ENCODE measurements at regions not wholly inside any gene's neighbourhood (a gene's known extent, or its start where the extent isn't known, plus 50 kb on each side); places are given as distances from the start of the nearest gene placed in this dataset.

DNA sequence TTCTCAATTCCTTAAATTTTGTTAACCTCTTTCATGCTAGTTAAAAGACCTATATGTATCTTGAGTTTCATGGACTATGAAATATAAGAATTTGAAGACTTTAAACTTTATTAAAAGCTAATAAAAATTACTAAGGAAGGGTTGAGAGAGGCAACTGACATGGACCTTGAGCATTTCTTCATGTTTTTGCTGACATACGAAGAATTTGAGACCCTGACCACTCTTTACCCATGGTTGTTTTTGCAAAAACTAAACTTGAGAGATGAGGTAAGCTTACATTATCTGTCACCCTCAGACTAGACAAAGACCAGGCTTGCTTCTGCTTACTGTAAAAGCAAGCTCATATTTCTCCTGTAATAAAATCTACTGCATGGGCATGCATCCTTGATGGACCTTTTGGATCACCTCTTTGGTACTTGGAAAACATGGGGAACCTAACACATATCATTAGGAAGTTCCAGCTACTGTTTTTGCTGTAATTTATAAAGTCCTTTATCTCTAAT lies 338.2 kb upstream of the PABPC4L start:
- H3K27ac ChIP-seq, result no peak overlapping the region
- TF ChIP-seq, protein P1, sequence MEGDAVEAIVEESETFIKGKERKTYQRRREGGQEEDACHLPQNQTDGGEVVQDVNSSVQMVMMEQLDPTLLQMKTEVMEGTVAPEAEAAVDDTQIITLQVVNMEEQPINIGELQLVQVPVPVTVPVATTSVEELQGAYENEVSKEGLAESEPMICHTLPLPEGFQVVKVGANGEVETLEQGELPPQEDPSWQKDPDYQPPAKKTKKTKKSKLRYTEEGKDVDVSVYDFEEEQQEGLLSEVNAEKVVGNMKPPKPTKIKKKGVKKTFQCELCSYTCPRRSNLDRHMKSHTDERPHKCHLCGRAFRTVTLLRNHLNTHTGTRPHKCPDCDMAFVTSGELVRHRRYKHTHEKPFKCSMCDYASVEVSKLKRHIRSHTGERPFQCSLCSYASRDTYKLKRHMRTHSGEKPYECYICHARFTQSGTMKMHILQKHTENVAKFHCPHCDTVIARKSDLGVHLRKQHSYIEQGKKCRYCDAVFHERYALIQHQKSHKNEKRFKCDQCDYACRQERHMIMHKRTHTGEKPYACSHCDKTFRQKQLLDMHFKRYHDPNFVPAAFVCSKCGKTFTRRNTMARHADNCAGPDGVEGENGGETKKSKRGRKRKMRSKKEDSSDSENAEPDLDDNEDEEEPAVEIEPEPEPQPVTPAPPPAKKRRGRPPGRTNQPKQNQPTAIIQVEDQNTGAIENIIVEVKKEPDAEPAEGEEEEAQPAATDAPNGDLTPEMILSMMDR (conservative IDR thresholded peaks at IDR 0.05), result no peak
- TF ChIP-seq ZFX (IDR thresholded peaks at IDR 0.05), result no peak

DNA sequence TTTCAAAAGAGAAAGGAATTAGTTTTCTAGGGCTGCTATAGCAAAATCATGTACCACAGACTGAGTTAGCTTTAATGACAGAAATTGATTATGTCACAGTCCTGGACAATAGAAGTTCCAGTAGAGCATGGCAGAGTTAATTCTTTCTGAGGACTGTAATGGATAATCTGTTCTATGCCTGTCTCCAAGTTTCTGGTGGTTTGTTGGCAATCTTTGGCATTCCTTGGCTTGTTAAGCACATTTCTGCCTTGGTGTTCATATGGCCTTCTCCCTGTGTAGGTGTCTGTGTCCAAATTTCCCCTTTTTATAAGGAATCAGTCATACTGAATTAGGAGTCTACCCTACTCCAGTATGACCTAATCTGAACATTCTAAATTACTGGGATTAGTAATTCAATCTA lies 336.1 kb upstream of the PABPC4L start:
- H3K27ac ChIP-seq, result no peak overlapping the region
- TF ChIP-seq, protein P1 (conservative IDR thresholded peaks at IDR 0.05), result no peak
- TF ChIP-seq ZFX (IDR thresholded peaks at IDR 0.05), result no peak

DNA sequence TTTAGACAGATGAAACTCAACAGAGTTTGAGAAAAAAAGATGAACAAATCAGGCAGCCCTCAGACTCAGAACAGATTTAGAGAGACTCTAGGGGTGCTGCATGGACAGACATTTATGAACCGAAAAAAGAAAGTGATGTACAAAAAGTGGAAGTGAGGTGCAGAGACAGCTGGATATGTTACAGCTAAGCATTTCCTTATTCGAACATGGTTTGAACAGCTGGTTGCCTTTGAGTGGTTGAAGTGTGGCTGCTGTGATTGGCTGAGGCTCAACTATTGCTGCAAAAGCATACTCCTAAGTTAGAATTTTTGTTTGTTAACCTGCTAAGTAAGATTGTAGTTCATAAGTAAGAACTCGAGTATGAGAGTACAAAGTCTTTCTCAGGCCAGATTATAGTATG lies 331.5 kb upstream of the PABPC4L start:
- TF ChIP-seq, protein P1 (conservative IDR thresholded peaks at IDR 0.05), result no peak
- no peak for TF ChIP-seq ZFX (IDR thresholded peaks at IDR 0.05)
- H3K27ac ChIP-seq, result no peak overlapping the region

DNA sequence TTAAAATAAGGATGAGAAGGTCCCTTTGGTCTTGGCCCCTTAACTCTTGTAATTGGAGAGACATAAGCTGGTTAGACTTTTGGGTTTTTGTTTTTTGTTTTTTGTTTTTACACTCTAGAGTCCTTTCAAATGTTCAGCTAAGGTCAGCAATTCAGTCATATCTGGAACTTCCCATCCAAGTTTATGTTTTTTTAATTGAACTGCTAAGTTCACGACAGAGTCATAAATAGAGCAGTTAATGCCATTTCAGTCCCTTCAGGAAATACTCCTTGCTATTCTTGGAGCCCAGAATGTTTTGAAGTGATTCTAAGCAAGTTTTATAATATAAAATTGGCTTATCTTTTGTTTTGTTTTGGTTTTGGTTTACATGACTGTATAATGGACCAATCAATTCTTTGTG lies 329.4 kb upstream of the PABPC4L start:
- TF ChIP-seq, protein P1 (conservative IDR thresholded peaks at IDR 0.05), result no peak
- TF ChIP-seq ZFX (IDR thresholded peaks at IDR 0.05), result no peak
- no peak overlapping the region for H3K27ac ChIP-seq

DNA sequence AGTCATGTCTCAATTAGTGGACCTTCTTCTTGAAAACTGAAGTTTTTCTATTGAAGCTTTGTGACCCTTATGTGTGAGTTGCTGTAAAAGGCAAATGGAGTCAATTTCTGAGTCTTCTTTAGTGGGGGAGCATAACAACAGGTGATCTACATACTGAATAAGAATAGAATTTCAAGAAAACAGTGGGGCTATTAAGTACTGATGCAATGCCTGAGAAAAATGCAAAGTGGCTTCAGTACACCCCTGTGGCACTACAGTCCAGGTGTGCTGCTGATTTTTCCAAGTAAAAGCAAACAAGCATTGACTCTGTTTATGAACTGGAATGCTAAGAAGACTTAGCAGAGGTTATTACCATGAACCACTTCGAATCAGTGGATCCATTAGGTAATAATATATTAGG lies 328.0 kb upstream of the PABPC4L start:
- no peak overlapping the region for H3K27ac ChIP-seq
- no peak for TF ChIP-seq ZFX (IDR thresholded peaks at IDR 0.05)
- TF ChIP-seq, protein P1 (conservative IDR thresholded peaks at IDR 0.05), result no peak

DNA sequence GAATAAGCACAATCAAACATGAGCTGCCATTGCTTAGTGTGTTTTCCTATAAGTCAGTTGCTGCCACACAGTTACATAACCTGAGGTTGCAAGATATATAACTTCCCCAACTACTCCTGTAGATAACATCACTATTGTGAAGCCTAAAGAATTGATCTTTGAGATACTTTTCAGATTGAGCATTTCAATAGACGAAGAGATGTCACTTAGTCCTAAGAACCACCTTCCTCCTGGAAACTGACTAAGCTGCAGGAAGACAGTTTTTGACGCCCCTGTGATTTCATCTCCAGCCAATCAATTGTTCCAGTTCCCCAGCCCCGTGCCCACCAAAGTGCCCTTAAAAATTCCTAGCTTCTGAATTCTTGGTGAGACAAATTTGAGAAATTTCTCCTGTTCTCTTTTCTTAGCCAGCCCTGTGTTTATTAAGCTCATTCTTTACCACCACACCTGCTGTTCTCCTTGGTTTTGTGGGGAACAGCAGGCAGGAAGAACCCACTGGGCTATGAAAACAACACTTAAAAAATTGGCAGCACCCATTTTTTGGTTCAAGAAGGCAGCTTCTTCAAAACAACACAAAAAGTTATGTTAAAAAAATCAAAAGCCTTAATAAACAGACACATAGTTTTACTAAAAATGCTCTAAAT lies 317.1 kb upstream of the PABPC4L start:
- TF ChIP-seq, protein P1 (conservative IDR thresholded peaks at IDR 0.05), result no peak
- TF ChIP-seq ZFX (IDR thresholded peaks at IDR 0.05), result no peak
- H3K27ac ChIP-seq, result no peak overlapping the region

DNA sequence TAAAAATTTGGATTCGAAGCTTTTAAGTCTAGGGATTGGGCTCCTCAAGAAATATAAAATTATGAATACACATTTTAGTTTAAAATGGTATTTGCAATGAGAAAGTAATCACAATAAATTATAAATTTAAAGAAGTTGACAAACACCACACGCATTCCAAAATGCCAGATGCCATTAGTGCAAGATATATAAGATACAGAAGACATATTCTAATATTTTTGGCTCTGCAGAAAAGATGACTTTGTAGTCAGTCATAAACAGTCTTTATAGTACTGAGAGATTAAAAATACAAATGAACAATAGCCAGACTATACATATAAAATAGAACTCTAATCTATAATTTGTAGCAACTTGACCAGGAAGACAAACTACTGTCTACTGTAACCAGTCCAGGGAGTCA lies 309.0 kb upstream of the PABPC4L start:
- no peak overlapping the region for H3K27ac ChIP-seq
- no peak for TF ChIP-seq ZFX (IDR thresholded peaks at IDR 0.05)
- TF ChIP-seq, protein P1 (conservative IDR thresholded peaks at IDR 0.05), result no peak
